ENCODE measurements at regions not wholly inside any gene's neighbourhood (a gene's known extent, or its start where the extent isn't known, plus 50 kb on each side); places are given as distances from the start of the nearest gene placed in this dataset.
"Not testable (repeated sequence)": the region's sequence is repeated elsewhere in the genome, so short reads cannot be mapped to it uniquely, and the experiment has no call there.

DNA sequence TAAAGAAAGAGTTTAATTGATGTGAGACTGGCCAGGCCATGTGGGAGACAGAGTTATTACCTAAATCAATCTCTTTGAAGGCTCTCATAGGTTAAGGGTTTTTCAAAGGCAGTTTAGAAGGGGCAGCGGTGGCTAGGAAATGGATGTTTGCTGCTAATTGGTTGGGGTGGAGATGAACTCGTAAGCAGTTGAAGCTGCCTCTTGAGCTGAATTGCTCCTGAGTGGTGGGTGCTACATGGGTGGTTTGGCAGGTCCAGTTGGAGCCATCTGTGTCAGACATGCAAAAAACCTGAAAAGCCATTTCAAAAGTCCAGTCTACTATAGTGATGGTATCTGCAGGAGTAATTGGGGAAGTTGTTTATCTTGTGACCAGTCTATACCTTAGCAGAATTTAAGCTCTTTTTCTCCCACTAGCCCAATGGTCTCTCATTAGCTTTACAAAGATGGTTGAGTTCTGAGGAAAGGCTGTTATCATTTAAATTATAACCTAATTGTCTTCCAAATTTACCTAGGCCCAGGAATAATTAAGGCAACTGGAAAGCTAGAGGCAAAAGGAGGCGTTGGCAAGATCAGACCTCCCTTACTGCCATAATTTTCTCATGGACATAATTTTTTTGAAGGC, 762.4 kb upstream of the FRG1 start:
- no peak for DNase-seq (ENCODE audit: low read depth)

DNA sequence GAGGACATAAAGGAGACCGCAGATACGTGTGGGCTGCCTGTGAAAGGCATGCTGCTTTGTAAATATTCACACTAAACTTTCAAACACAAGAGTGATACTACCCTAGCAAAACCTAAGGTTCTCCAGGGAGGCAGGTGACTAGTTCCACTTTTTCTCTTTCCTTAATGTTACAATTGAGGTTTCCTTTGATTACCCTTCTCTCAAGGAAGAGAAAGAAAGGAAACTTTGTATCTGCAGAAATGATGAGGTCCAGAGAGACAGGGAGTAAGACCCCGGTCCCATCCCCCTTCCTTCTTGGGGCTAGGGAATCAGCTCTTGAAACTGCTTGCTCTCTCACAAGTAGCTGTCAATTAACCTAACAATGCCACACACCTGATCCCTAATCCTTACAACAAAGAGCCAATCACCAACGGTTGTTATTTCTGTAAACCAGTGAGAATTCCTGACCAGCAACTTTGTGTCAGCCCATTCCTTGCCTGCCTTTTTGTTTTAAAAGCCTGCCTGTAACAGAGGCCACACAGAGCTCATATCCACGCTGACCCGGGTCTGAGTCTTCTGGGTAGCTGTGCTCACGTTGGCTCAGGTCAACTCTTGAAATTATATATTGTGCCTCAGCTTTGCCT, 754.8 kb upstream of the FRG1 start:
- no peak for DNase-seq (ENCODE audit: low read depth)

DNA sequence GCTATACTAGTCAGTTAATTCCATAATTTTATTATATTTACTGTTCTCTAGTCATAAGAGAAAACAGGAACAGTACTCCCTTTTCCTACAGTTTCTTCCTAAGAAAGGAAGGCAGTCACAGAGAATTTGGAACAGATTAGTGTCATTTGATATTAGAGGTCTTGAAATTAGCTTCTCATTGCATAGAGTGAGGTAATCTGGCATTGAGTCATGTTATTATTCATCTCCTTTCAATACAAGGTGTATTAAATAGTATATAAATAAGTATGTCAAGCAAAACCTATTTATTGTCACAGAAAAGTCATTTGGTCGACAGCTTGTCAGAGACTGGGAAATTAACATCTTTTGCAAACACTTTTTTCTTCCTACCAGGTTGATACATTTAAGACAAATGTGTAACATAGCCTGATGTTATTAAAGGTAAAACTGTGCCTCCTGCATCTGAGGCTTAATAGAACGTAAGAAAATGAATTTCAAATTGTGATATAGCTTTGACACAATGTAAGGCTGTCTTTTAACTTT, 753.1 kb upstream of the FRG1 start:
- DNase-seq (ENCODE audit: low read depth), result no peak

DNA sequence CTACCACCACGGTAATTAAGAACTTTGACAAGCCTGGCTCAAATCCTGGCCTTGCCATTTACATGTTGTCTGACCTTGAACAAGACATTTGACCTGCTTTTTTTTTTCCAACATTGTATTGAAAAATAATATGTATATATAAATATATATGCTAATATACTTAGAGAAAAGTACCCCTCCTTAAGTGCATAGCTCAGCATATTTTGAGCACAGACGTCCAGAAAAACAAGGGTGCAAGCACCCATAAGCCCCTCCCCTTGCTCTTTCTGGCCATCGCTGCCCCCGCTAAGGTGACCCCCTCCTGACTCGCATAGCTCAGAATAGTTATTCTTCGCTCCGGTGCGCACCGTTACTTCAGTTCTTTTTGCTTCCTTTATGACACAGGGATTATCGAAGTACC, 742.0 kb upstream of the FRG1 start:
- no peak for DNase-seq (ENCODE audit: low read depth)

DNA sequence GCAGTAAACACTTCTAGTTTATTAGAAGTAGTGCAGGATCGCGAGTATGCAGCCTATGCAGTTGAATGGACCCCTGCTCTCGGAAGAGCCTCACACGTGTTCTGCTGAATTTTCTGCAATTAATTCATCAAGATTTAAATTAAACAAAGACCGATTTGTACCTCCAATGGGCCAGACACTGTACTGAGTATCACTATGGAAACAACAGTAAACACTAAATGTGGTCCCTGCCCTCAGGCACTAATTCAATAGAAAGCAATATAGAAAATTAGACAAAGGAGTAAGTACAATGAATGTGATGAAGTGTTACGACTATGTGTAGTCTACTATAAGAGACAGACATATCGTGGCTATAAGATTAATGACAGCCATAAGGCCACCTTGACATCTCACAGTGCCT, 740.3 kb upstream of the FRG1 start:
- no peak for DNase-seq (ENCODE audit: low read depth)

DNA sequence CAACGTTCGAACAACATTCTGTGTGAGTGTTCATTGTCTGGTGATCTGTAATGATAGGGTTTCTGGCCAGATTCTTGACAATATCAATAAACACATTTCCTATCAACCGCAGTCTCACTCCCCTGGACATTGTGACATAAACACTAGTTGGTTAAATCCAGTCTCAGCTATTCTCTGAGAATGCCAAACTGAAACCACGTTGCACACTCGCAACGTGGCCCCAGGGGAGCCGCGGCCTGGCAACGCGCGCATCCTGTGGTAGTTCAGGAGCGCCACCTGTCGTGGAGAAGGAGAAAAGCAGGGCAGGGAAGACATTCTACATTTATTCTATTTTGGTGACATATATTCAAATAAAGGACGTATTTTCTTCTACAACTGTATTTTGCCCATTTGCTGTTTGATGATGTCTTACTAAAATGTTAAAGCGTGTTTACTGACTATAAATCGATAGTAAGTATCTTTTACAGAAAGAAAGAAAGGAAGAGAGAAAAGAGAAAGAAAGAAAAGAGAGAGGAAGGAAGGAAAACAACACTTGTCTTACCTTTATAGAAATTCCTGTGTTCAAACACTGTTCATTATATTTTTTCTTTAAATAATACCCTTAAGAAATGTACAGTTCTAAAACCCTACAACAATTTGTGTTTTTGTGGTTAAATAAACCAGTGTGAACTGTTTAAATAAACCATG, 738.3 kb upstream of the FRG1 start:
- no peak for DNase-seq (ENCODE audit: low read depth)

DNA sequence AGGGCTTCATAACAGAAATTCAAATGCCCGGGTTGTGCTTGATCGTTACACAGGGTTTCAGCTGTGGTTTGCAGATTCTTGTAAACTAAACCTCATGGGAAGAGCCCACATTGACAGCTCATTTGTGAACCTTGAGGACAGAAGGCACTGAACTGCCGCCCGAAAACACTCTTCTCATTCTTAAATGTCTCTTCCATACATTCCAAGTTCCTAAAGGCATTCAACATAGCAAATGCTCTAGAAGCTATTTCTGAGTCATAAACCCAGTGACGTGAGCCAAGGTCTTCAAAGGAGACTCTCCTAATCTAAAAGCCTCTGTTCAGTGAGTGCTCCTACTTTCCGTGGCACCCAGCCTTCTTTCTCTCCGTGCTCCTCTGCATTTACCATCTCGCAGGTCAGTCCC, 737.8 kb upstream of the FRG1 start:
- DNase-seq (ENCODE audit: low read depth), result no peak

DNA sequence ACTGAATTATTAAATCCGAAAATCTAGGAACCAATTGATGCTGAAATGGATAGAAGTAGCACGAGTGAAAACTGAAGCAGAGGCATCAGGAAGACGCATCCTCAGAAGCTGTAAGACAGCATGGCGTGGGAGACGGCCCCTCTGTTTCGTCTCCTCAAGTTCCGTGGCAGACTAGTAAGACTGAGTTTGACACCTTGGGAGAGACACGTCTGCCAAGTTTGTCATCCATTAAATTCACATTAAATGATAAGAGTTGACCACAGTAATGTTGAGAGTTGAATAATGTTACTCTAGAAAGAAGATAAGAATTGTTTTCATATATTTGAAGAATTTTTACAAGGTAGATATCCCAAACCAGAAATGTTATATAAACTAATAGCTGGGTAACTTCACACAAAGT, 736.1 kb upstream of the FRG1 start:
- no peak for DNase-seq (ENCODE audit: low read depth)

DNA sequence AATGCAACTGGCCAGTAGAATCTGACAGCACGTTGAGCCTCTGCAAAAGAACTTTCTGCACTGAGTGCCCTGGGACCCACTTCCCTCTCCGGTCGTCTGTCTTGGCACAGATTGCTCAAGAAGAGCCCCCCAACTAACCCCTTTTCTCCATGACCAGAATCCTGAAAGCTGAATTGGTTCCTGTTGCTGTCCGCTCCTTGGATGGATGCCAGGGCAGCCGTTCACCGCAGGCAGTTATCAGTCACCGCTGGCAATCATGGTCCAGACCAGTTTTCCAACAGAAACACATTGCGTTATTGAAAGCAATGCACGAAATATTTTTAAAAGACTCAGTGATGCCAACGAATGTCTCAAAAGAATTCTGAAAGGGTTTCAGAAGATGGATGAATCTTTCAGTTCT, 733.7 kb upstream of the FRG1 start:
- DNase-seq (ENCODE audit: low read depth), result no peak

DNA sequence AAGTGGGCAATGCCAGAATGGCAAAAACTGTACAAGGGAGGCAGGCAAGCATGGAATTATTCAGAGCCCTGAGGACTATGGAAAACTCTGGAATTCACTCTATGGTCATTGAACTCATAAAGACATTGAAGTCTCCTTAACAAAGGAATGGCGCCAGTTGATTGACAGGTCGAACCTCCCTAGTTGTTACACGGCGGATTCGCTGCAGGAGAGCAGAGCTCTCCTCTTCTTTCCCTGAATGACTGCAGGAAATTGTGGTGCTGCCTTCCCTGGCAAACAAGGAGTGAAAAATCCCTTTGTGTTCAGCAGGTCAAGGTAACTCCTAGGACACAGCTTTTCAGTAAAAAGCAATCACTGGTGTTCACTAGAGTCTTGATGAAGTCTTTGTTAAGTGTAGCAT, 732.8 kb upstream of the FRG1 start:
- no peak for DNase-seq (ENCODE audit: low read depth)

DNA sequence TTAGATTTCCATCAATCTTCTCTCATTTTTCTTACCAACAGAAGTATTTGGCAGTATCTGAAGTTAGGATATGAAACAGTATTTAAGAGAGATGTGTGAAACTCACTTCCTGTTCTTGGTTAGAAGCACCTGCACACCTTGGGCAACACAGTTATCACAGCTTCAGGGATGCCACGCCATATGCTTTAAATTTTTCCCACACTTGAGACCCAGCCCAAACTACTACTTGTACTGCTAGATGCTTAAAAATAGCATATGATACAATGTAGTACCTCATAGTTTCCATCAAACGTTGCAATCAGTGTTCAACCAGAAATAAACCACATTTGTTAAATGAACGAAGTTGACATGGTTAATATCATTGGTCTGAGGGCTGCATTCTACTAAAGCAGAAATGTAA, 725.1 kb upstream of the FRG1 start:
- DNase-seq (ENCODE audit: low read depth), result no peak

DNA sequence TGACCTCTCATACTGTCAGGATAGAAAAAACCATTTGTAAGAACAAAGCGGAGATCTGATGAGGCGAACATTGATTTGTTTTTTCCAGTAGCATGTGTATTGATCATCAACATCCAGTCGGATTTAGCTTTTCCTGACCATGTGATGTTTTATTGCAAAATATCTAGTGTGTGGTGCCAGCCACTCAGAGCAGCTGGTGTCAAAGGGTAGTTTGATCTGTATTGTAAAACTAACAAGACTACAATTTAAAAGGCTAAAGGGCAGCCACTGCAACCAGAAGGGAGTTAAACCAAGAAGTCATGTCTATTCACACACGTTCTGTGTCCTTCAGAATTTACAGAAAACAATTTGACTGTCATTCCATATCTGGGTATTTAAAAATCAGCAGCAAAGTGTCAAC, 719.0 kb upstream of the FRG1 start:
- DNase-seq (ENCODE audit: low read depth), result no peak

DNA sequence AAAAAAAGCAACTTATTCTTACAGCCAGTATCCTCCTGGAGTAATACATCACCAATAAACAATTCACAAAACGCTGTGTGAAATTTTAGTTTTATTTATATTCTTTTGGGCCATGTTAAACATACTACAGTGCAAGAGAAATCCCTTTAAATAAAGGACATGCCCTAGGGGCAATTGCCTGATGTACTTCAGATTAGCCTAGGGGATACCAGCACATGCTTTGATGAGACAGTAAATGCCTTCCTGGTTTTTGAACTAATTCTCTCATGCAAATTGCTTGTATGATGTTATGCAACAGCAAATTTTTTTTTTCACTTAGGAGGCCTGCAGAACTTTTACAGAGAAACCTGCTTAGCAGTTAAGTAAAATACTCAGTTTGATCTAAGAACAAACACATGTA, 711.9 kb upstream of the FRG1 start:
- DNase-seq (ENCODE audit: low read depth), result no peak

DNA sequence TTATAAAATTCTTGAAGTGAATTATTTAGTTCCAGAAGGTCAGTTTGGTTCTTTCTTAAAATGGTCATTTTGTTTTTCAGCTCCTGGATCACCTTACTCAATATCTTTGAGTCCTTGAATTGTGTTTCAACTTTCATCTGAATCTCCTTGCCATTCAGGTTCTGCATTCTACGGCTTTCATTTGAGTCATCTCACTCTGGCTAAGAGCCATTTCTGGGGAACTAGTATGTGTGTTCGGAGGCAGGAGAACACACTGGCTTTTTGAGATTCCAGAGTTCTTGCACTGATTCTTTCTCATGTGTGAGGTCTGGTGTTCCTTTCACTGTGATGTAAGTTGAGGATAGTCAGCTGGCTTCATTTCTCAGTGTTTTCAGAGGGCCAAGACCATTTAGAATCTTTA, 708.4 kb upstream of the FRG1 start:
- DNase-seq (ENCODE audit: low read depth), result no peak

DNA sequence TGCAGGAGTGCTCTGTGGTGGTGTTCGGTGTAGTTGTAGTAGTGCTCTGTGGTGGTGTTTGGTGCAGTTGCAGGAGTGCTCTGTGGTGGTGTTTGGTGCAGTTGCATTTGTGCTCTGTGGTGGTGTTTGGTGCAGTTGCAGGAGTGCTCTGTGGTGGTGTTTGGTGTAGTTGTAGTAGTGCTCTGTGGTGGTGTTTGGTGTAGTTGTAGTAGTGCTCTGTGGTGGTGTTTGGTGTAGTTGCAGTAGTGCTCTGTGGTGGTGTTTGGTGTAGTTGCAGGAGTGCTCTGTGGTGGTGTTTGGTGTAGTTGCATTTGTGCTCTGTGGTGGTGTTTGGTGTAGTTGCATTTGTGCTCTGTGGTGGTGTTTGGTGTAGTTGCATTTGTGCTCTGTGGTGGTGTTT, 706.9 kb upstream of the FRG1 start:
- not testable (repeated sequence) for DNase-seq (ENCODE audit: low read depth)

DNA sequence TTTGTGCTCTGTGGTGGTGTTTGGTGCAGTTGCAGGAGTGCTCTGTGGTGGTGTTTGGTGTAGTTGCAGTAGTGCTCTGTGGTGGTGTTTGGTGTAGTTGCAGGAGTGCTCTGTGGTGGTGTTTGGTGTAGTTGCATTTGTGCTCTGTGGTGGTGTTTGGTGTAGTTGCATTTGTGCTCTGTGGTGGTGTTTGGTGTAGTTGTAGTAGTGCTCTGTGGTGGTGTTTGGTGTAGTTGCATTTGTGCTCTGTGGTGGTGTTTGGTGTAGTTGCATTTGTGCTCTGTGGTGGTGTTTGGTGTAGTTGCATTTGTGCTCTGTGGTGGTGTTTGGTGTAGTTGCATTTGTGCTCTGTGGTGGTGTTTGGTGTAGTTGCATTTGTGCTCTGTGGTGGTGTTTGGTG, 705.7 kb upstream of the FRG1 start:
- not testable (repeated sequence) for DNase-seq (ENCODE audit: low read depth)

DNA sequence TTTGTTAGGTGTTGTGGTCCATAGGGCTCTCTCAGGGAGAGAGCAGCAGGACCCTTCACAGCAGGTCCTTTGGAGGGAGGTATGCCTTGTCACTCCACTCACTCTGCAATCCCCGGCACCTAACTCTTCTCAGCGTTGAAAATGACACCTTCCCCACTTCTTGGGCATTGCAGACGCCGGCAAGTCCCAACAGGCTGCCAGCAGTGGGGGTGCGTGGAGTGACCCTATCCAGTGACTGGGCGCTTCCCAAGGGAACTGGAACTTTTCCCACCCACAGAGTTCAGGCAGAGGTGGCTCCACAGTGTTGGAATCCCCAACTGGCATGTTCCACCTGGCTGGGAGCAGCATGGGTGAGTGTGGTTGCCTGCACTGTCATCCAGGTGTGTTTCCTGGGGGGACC, 705.1 kb upstream of the FRG1 start:
- no peak for DNase-seq (ENCODE audit: low read depth)

DNA sequence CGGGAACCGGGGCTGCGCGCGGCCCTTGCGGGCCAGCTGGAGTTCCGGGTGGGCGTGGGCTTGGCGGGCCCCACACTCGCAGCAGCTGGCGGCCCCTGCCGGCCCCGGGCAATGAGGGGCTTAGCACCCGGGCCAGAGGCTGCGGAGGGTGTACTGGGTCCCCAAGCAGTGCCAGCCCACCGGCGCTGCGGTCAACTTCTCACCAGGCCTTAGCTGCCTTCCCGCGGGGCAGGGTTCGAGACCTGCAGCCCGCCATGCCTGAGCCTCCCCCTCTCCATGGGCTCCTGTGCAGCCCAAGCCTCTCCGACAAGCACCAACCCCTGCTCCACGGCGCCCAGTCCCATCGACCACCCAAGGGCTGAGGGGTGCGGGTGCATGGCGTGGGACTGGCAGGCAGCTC, 704.4 kb upstream of the FRG1 start:
- not testable (repeated sequence) for DNase-seq (ENCODE audit: low read depth)

DNA sequence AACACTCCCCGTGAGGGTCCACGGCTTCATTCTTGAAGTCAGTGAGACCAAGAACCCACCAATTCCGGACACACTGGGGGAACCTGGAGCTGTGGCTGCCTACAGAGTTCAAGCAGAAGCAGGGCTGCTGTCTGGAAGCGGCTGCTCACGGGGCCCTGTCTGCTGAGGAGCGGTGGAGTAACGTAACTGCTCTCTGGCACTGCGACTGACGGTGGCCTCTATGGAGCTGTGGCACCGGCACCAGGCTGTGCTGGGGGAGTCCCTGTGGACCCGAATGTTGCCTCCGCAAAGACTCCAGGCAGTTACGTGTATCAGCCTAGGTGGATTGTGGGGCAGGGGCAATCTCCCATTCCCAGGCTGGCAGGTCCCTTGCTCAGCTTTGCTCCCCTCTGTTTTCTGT, 703.3 kb upstream of the FRG1 start:
- DNase-seq (ENCODE audit: low read depth), result no peak

DNA sequence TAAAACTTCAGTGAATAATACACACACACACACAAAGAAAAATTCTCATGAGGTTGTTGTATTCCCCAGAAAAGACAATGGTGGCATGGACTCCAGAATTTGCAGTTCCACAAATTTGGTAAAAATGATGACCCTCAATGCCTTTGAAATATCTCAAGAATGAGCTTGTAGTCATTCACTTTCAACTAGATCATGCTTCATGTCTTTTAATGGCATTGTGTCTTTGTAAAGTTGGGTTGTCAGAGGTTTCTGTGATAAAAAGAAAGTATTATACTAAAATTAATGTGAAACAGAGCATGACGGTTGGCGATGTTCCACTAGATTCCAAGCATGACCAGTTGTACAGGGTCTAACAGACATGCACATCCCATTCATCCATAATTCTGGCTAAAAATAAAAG, 685.0 kb upstream of the FRG1 start:
- DNase-seq (ENCODE audit: low read depth), result no peak

DNA sequence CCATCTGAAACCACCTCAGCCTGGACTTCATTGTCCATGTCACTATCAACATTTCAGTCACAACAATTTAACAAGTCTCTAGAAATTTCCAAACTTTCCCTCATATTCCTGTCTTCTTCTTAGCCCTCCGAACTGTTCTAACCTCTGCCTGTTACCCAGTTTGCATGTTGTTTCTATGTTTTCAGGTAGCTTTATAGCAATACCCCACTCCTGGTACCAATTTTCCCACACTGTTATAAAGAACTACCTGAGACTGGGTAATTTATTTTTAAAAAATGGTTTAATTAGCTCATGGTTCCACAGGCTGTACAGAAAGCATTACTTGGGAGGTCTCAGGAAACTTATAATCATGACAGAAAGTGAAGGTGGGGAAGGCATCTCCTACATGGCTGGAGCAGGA, 679.2 kb upstream of the FRG1 start:
- DNase-seq (ENCODE audit: low read depth), result no peak

DNA sequence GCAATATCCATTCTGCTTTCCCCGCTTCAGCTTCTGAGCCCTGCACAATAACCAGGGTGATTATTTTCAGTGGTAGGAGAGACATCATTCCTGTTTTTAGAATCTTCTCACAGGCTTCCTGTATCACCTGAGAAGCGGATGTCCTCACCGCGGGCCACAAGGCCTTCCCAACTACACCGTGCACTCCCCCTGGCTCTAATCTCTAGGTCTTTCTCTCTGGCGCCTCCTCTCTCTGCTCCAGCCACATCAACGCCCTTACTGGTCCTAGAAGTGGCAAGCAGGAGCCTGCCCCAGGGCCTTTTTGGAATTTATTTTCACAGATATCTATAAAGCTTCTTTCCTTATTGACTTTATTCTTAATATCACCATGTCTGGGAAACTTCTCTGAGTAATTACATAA, 675.2 kb upstream of the FRG1 start:
- DNase-seq (ENCODE audit: low read depth), result no peak

DNA sequence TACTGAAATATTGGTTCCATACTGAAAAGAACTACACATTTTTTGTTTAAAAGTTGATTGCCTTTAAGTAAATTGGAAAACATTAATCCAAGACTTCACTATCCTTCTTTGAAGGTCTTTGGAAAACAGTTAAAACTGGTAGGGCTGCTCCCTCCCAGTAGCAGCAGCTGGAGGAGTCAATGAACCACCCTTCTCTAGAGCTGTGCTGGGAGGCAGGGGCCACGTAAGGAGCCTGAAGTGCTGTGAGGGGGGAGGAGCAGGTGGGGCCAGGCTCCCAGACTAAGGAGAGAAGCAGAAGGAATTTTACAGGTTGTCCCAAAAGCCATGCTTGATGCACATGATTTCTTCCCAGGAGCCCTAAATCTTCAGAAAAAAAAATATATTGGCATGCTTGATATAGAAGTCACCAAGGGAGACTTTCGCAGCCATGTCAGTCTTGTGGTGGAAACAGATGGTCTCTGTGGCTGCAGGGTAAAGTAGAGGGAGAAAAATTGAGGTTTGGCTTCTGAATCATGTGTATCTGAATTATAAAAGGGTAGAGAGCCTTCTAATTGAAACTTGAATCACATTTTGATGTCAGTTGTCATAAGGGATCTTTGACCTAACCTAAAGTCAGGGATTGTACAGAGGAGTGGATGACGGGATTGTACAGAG, 673.2 kb upstream of the FRG1 start:
- DNase-seq (ENCODE audit: low read depth), result no peak
